ENCODE measurements at regions not wholly inside any gene's neighbourhood (a gene's known extent, or its start where the extent isn't known, plus 50 kb on each side); places are given as distances from the start of the nearest gene placed in this dataset.
"Not testable (repeated sequence)": the region's sequence is repeated elsewhere in the genome, so short reads cannot be mapped to it uniquely, and the experiment has no call there.

DNA sequence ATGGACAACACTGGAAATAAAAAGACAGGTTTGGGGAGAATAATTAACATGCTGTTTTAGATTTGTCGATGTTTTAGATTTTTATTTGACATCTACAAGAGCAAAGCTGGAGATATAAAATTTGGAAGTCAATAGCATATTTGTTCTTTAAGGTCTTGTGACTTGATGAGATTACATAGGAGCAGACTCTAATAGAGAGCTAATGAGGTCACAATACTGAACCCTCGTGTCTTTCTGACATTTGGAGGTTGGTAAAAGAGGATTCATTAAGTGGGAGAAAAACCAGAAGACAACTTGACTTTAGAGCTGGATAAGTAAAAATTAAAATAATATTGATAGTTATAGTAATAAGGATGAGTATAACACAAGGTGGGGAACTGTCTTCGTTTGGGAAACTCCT lies 322.7 kb upstream of the SEMA6A start:
- DNase-seq (ENCODE audit: low read depth in 2 of 2), result no peak

DNA sequence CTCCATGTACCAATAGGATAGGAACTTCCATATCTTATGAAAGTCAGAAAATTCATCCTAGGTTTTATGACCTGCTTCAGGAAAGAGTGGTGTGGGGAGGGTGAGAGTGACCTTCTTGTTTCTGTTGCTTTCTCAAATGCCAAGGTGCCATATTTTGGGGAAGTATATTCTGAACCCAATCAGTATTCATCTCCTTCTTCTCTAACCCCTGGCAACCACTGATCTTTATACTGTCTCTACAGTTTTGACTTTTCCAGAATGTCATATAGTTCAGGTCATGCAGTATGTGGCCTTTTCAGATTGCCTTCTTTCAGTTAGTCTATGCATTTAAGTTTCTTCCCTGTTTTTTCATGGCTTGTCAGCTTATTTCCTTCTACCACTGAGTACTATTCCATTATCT lies 321.4 kb upstream of the SEMA6A start:
- no peak for DNase-seq (ENCODE audit: low read depth in 2 of 2)

DNA sequence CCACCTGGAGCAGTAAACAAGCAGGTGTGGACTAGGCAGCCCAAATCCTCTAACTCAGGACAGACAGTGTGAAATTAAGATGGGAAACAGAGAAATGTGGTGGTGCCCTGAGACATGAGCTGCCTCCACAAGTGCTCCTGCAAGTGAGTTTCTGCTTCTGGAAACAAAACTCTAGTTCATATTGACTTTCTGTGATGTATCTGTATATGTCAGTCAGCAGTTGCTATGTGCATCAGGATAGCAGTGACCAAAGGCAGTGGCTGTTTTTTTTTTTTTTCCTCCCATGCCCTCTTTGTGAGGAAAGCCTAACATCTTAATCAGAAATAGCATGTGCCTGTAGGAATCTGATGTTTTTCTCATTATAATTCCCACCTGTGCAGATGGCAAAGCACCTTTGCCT lies 318.4 kb upstream of the SEMA6A start:
- DNase-seq (ENCODE audit: low read depth in 2 of 2), result no peak

DNA sequence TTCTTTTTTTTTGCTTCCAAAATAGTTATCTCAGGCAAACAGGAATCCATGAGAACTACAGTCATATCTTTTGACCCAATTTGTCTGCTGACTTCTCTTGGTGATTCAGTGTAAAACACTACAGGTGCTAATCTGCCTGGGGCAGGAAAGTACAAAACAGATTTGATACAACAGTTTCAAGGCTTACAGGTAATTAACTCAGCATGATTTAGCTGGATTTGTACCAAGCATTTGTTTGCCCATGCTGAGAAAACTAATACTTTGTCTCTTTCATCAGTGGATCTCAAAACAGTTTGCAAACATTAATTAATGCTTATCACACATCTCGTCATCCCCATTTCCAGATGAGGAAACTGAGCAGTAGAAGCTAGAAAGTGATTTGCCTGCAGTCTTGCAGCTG lies 312.5 kb upstream of the SEMA6A start:
- DNase-seq (ENCODE audit: low read depth in 2 of 2), result no peak

DNA sequence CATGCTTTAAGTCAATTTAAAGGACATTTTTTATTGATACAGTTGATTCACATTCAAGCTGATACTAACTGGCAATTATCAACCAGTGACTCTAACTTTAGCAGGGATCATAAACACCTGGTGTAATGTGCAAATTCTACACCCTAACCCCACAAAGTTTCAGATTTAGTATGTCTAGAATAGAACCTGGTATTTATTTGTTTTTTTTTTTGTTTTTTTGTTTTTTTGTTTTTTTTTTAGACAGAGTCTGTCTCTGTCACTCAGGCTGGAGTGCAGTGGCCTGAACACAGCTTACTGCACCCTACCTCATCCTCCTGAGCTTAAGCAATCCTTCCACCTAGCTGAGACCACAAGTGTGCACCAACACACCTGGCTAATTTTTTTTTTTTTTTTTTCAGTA lies 311.2 kb upstream of the SEMA6A start:
- DNase-seq (ENCODE audit: low read depth in 2 of 2), result no peak

DNA sequence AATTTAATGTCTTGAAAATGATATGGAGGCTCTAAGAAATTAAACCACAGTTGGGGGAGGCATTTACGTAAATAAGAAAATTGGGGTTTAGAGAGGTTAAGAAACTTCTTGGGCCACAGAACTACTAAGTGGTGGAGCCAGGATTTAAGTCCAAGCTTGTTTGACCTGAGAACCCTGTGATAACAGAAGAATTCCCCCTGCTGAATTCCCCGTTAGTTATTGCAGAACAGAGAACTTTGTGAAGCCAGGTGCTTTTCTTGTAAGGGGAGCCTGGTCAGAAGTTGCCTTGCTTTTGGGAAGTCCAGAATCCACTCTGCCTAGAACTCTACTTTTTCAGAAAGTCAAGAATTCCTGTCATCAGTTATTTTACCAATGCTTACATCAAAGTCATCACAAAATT lies 309.3 kb upstream of the SEMA6A start:
- DNase-seq (ENCODE audit: low read depth in 2 of 2), result no peak

DNA sequence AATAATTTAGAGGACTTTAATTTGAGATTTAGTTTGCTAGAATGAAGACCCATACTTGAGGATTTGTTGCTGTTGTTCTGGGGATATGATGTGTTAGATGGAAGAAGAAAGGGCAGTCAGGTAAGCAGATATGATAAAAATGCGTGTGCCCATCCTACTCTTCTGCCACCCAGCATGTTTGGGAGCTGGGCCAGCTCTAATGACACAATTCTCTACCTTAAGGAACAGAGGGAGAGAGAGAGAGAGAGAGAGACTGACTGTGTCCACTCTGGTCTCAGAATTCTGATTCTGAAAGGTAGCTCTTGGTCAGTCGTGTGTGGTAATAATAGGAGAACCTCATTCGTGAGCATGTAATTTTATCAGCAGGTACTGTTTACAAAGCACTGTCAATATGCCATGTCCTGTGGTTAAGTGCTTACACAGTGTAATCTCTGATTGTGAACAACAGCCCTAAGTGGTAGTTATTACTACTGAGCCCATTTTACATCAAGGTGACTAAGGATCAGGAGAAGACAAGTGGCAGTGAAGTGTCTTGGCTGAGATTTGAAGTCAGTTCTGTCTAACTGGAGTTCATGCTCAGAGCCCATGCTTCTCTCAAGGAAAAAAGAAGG lies 307.4 kb upstream of the SEMA6A start:
- DNase-seq (ENCODE audit: low read depth in 2 of 2), result no peak

DNA sequence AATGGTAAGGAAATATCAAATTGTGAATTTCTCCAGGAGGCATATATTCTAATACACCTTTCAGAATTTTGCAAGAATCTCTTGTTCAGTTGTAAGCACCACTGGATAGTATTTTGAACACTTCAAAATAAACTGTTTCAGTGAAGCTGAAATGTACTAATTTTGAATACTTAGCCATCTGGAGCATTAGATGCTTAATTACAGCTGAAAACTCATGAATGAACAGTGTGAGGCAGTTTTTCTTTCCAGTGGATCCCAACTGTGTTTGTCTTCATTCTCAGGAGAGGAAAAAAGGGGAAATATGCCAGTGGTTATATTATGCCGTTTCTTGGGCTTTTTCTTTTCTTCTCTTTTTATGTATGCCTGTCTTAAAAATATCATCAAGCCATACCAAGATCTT lies 306.0 kb upstream of the SEMA6A start:
- DNase-seq (ENCODE audit: low read depth in 2 of 2), result no peak

DNA sequence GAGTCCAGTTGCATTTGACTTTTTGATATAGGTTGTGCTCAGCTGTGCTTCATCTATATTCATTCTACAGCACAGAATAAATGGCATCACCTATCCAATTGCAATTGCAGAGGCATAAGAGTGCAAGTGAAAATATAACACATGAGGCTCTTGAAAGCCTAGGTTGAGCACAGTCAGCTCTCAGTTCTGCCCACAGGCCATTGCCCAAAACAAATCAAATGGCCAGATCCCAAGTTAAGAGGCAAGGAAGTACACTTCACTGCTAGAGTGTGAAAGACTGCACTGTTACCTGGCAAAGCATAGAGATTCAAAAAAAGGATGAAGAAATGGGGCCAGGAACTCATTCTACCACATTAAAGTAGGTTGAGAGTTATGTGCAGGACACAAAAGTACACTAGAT lies 305.5 kb upstream of the SEMA6A start:
- DNase-seq (ENCODE audit: low read depth in 2 of 2), result no peak

DNA sequence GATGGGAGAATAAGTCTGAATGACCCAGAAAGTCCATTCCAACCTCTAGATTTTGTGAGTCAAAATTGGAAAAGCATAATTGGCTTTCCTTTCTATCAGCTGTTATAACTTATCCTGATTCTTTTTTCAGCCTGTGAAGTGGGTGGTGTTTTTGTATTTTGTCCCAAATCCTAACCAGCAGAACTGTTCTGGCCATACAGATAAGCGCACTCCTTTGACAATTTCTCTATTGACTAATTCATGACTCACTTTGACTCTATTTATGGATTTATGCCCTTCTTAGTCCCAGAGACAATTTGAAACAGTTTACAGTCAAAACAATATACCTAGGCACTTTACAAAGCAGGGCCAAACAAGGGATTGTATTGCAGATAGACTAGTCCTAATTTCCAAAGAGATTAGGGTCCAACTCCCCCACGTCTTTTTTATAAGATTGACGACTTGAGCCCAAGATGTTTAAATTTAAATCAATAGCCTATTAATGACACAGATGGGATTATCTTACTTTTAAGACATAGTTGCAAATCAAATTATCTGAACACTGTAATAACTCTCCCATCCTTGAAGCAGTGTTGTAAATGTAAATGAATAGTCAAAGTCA lies 301.7 kb upstream of the SEMA6A start:
- no peak for DNase-seq (ENCODE audit: low read depth in 2 of 2)

DNA sequence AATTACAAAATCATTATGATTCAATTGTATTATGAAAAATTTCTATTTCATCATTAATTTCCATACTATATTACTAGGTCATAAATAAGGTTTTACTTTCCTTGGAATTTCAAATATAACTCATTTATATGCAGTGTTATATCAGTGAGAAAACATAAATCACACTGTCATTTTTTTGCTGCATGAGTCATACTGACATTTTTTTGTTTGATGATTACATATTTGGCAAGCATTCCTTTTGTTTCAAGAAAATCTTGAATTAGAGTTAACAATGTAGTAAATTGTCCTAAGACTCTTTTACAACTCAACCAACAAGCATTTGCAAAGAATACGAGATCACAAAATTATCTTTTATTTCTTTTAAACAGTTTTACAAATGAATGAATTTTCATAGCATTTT lies 298.4 kb upstream of the SEMA6A start:
- DNase-seq (ENCODE audit: low read depth in 2 of 2), result no peak

DNA sequence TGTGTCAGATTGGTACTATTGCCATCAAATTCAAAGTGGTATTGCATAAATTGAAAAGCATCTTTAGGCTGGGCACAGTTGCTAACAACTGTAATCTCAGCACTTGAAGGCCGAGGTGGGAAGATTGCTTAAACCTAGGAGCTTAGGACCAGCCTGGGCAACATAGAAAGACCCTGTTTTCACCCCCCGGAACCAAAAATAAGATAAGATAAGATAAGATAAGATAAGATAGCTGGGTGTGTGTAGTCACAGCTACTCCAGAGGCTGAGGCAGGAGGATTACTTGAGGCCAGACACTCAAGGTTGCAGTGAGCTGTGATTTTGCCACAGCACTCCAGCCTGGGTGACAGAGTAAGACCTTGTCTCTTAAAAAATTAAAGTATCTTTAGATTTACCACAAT lies 297.9 kb upstream of the SEMA6A start:
- no peak for DNase-seq (ENCODE audit: low read depth in 2 of 2)

DNA sequence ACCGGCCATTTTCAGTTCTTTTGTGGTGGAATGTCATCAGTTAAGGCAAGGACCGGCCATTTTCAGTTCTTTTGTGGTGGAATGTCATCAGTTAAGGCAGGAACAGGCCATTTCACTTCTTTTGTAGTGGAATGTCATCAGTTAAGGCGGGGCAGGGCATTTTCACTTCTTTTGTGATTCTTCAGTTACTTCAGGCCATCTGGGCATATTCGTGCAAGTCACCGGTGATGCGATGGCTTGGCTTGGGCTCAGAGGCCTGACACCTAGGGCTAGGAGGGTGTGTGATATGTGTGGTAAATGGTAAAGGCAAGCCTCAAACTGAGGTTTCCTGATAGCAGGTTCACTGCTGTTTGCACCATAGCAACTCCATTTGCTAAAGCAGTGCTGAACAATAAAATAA lies 293.2 kb upstream of the SEMA6A start:
- not testable (repeated sequence) for DNase-seq (ENCODE audit: low read depth in 2 of 2)

DNA sequence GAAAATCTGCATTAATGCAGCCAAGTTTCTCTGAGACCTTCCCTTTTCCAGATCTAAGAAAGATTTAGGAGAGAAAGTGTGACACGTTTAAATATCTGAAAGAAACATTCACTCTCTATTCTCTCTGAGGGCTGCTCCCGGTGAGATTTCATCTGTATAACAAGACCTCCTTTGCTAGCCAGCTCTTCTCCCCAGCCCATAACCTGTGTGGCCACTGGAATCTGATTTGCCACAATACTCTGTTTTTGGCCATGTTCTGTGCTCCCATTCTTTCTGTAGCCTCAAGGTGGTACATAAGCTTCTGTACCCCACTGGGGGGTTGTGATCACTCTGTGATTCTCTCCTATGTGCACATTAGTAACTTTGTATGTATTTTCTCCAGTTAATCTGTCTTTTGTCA lies 291.0 kb upstream of the SEMA6A start:
- no peak for DNase-seq (ENCODE audit: low read depth in 2 of 2)

DNA sequence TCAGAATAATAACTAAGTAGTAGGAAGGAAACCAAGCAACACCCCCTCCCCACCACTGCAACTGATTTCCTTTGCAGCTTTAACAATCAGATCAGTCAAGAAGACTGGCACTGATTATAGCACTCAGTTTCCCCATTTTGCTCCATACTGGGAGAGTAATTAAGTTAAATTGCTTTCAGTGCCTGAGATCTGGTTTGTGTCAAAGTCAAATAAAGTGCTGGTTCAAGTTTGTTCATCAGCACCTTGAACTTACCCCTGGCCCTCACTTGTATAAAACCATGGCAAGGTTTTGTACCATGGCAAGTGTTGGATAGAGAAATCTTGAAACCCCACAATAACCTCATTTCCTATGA lies 290.2 kb upstream of the SEMA6A start:
- DNase-seq (ENCODE audit: low read depth in 2 of 2), result no peak

DNA sequence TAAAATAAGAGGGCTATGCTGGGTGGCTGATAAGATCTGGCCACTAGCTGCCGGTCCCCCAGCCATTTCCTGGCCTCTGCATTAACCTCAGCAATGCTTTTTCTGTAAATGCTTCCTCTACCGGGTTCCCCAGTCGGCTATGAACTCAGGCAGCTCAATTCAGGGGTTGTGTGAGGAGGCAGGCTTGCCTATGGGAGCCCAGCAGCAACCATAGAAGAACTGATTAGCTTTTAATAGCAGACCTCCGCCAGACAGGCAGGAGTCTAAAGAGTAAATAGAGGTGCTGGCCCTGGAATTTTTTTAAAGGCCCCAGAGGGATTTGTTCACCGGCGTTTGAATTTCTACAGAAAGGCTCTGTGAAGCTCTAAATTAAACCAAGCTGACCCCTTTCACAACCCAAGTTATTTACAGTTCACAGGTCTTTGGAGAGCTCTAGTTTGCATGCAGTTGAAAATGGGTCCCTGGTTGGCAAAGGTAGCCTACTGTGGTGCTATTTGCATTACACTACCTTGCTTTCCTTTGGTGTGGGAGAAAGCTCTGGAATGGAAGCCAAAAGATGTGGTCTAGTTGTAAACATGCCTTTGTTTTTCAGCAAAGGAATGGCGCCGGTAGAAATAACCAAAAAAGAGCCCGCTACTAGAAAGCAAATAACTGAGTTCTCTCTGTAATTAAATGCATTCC lies 289.7 kb upstream of the SEMA6A start:
- no peak for DNase-seq (ENCODE audit: low read depth in 2 of 2)

DNA sequence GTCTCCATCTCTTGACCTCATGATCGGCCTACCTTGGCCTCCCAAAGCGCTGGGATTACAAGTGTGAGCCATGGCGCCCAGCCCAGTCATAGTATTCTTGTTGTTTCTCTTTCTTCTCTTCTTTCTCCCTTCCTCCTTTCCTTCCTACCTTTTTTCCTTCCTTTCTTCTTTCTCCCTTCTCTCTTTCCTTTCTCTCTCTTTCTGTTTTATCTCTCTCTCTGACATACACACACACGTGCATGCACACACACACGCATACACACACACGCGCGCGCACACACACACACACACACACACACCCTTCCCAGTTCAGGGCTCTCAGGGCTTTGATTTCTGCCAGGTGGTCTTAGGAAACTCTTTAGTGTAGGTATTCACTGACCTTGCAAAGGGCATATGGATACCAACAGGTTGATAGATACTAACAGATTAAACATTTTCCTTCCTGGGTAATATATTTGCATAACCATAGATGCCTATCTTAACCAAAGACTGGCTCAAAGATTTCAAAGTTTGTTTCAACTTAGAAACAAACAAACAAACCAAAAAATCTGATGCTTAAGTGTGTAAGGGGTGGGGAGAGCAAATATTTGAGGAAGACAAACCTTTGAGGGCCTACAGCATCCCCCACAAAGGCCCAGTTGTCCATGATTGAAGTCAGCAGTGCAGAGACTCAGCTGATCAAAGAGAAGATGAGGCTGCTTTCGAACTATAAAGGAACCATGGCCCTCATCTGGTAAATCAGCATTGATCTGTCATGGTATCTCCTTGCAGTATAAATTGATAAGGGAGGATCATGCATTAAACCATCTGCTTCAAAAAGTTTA lies 288.2 kb upstream of the SEMA6A start:
- no peak for DNase-seq (ENCODE audit: low read depth in 2 of 2)

DNA sequence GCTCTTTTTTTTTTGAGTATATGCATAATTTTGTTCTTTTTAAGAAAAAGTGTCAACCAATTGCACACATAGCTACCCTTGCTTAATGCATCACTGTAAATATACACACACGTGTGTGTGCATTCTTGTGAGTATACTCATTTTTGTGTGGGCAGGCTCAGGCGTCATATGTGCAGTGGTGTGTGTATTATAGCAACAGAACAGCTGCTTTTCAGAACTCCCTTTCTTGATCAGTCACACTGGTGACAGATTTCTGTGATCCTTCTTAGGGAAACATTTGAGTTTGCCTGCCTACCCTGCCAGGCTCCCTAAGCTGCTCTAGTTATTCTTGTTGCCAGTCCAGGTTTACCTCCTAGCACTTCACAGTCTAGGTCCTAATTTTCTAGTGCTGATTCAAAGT lies 287.0 kb upstream of the SEMA6A start:
- DNase-seq (ENCODE audit: low read depth in 2 of 2), result no peak

DNA sequence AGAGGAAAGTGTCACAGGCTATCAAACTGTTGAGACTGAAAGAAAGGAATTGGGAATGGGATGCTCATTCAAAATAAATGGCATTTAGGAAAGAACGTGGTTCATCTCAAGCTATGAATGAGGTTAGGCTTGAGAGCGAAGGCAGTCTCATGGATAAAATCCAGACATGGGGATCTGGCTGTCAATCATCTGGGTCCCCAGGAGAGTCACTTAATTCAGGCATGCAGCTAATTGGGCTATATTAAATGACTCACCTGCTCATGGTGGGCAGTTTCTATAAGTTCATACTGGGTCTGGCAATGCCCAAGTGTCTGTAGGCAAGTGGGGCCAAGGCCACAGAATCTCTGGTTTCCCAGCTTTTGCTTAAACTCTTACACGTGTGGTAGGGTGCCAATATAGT lies 286.5 kb upstream of the SEMA6A start:
- no peak for DNase-seq (ENCODE audit: low read depth in 2 of 2)

DNA sequence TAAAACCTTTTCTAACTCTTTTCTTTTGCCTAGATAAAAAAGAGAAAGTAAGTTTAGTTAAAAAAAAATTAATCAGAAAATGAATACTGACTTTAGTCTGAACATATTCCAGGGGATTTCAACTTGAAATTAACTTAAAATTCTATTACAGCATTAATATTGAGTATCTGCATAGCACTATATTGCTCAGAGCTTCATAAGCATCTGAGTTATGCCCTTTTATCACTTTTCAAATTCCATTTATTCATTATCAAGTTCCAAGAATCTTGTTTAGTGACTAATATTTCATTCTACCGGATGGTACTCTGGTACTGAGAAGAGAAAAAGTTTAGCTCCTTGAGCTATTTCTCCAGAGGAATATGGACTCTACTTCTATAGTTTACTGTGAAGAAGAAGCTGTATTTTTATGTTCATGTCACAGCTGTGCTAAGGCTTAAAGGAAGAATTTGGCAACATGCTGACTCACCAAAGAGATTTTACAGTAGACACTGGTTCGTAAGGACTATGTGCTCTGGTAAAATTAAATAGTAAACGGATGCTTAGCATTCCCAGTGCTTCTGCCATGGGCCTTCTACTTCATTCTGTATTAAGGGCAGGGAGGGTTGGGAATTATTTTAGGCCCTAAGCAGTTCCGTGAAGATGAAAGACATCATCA lies 285.2 kb upstream of the SEMA6A start:
- DNase-seq (ENCODE audit: low read depth in 2 of 2), result no peak

DNA sequence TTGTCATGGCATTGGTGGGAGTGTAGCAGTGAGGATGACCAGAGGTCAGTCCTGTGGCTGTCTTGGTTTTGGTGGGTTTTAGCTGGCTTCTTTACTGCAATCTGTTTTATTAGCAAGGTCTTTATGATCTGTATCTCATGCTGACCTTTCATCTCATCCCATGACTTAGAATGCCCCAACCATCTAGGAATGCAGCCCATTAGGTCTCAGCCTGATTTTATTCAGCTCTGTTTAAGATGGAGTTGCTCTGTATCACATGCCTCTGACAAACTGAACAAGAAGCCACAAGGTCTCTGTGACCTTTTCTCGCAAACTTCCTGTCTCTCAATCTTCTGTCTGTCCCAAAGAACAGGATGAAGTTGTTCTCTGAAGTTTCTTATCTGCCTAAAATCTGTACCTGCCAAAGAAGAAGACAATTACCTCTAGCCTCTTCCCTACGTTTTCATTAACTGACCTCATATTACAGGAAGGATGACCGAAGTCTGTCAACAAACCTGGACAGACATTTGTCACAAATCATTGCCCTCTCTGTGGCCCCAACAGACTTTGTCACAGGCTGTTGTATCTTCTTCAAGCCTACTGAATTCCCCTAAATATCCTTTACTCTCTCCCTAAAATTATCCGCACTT lies 284.2 kb upstream of the SEMA6A start:
- no peak for DNase-seq (ENCODE audit: low read depth in 2 of 2)

DNA sequence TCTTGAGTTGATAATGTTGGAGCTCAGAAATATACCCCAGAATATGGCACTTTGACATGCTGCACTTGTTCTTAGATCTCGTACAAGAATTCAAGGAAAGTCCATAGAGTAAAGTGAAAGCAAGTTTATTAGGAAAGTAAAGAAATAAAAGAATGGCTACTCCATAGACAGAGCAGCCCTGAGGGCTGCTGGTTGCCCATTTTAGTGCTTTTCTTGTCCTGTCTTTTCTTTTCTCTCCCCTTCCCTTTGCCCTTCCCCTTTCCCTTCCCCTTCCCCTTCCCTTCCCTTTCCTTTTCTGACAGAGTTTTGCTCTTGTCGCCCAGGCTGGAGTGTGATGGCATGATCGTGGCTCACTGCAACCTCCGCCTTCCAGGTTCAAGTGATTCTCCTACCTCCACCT lies 283.4 kb upstream of the SEMA6A start:
- not testable (repeated sequence) for DNase-seq (ENCODE audit: low read depth in 2 of 2)

Measured in stimulated activated CD4-positive, alpha-beta T cell treated with anti-CD3 and anti-CD28 coated beads, Interleukin-1b, Interleukin-23, amount 100 ng/mL, for 1 hour (primary cell).